ENCODE measurements at regions not wholly inside any gene's neighbourhood (a gene's known extent, or its start where the extent isn't known, plus 50 kb on each side); places are given as distances from the start of the nearest gene placed in this dataset.

DNA sequence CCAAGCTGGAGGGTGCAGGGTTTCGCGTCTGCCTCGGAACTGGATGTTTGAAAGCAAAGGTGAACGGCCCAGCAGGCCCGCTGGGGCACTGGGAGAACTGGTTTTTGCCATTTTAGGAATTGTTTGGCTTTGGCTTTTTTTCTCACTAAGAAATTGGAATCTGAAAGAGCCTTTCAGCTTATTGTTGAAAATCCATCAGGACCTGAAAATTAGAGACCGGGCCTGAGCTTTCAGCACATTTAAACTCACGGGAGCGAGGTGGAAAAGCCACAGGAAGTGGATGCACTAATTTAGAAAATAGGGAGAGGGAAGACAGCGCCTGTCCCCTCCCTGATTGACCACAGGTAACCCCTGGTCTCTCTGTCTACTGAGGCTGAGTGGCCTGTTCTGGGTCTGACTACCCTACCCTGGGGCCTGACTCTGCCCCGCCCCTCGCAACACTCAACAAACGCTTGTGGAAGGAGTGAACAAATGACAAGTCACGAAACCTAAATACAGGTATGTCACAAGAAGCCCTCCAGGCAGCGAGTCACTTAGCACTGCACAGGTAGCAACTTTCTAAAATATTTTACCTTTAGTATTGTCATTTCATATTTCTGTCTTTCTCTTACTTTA lies 100.3 kb upstream of the MBOAT2 start:
- DNase-seq: no peak

GRCh38 chr2:9102861-9103662 lies 99.6 kb upstream of the MBOAT2 start:
- no peak for DNase-seq

DNA sequence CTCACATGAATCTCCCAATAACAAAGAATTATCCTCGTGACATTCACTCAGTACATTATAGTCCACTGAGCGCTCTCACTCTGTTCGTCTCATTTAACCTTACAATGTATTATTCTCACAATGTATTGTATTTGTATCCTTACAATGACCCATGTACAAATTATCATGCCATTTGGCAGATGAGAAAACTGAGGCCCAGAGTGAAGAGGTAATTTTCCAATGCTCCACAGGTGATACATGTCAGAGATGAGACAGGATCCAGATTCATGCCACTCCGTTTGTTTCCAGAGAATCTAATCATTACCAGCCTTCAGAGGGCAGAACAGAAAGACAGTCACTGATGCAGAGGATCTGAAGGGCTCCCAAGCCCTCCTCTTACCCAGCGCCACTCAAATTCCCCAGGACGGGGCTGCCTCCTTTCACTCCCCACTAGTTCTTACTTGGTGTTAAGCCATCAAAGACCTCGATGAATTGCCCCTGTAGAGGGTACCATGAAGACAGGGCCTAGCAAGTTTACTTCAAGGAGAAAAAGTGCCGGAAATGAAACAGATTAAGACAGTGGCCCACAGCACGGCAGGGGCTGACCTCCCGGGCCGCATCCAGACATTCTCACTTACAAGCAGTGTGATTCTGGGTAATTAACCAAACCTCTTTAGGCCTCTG lies 98.4 kb upstream of the MBOAT2 start:
- DNase-seq: no peak

DNA sequence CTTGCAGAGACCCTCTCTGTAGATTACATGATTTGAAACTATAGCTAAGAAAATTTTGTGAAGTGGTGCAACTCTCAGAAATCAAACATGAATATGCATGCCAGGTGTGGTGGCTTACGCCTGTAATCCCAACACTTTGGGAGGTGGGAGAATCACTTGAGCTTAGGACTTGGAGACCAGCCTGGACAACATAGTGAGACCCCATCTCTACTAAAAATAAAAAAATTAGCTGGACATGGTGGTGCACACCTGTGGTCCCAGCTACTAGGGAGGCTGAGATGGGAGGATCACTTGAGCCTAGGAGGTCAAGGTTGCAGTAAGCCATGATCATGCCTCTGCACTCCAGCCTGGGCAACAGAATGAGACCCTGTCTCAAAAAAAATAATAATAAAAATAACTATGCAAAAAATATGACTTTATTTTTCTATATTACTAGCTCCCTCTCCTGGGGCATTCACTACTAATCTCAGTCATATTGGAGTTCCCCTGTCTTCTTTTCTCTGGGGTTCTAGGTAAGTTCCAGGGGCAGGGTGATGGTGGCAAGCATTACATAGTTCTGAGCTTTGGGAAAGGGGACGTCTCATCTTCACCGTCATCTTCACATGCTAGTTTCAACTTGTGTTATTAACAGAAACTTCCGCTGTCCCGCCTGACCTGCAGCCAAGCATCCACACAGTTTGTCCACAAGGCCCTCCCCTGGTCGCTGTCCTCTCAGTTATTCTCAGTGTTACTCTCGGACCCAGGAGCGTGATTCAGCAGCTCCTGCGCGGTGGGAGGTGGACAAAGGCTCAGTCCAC lies 96.8 kb upstream of the MBOAT2 start:
- DNase-seq: no peak

DNA sequence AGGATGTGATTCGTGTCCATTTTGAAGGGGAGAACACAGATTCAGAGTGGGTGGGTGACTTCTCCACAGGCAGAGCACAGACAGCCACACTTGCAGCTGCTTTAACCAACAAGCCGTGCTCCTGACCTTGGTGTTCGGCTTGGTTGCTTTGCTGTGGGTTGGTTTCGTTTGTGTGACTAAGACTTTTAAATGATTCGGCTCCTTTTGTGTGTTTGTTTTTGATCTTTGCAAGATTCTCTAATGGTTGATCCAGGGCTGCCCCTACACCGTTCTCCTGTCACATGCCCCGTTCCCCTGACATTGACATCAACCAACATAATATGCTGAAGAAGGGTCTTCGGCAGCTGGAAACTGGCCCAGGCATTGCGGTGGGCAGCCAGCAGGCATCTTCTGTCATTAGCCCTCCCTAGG lies 95.9 kb upstream of the MBOAT2 start:
- peak; percentile 31 for DNase-seq

GRCh38 chr2:9097892-9098291 lies 94.4 kb upstream of the MBOAT2 start:
- DNase-seq: no peak

GRCh38 chr2:9097239-9097638 lies 93.8 kb upstream of the MBOAT2 start:
- no peak for DNase-seq

DNA sequence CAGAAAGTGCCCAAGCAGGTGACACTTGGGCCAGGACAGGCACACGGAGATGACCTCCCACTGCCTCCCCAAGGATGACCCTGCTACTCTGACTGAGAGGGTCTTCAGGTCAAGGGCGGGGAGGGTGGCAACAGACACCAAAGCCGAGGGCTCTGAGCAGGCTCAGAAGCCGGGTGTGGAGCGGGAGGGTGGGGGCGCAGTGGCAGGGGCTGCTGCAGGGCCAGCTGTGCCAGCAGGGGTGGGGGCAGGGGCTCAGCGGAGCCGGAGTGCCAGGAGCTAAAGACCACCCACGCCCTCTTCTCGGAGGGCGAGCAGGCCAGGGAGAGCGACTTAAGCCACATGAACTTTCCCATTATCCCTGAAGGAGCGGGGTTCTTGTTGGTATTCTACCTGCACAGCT lies 93.3 kb upstream of the MBOAT2 start:
- DNase-seq: no peak

DNA sequence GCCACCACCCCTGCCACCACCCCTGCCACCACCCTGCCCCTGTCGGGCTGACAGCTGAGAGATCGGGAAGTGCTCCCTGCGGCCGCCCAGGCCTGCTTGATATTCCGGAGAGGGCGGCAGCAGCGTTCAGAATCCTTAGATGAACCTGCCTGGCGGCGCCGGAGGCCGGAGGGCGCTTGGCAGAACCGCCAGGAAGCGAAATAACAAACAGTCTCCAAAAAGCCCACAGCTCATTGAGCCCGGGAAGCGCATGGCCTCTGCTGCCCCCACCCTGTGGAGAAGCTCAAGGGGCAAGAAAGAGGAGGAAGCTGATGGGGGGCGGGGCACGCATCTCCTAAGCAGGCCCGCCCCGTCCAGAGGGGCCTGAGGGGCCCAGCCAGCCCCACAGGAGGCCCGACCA lies 92.2 kb upstream of the MBOAT2 start:
- DNase-seq: peak; percentile 31

GRCh38 chr2:9095226-9095625 lies 91.7 kb upstream of the MBOAT2 start:
- DNase-seq: no peak

DNA sequence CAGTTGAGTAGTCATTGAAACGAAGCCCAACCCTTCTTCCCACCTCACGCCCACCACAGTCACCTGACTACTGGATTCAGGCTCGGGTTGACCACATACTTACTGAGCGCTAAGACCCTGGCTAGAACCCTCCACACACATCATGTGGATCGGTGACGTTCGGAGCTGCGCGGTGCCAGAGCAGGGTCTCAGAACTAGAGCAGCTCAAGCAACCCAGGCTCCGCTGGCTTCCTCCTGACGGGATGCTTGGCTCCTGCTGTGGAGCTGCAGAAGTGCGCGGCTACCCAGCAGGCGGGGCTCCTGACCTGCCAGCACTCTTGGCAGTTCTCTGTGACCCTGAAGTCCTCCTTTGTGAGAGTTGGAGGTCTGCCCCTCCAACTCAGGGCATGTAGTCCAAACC lies 90.6 kb upstream of the MBOAT2 start:
- no peak for DNase-seq

GRCh38 chr2:9093324-9093723 lies 89.8 kb upstream of the MBOAT2 start:
- peak; percentile 6 for DNase-seq

- peak; percentile 43 for DNase-seq
Observed at GRCh38 chr2:9092383-9093282, 89.1 kb upstream of the MBOAT2 start.

- no peak for DNase-seq
Observed at GRCh38 chr2:9091811-9092210, 88.3 kb upstream of the MBOAT2 start.

GRCh38 chr2:9089831-9090230 lies 86.3 kb upstream of the MBOAT2 start:
- DNase-seq: no peak

GRCh38 chr2:9087121-9087681 lies 83.7 kb upstream of the MBOAT2 start:
- DNase-seq: no peak

DNA sequence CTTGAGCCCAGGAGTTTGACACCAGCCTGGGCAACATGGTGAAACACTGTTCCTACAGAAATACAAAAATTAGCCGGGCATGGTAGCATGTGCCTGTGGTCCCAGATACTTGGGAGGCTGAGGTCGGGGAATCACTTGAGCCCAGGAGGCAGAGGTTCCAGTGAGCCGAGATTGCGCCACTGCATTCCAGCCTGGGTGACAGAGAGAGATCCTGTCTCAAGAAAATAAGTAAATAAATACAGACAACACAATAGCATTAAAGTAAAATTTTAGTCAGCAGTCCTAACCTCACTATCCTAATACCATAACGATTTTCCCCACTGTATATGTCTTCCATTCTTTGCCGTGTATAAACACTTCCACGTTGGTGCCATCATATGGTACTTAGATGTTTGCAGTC lies 83.0 kb upstream of the MBOAT2 start:
- DNase-seq: no peak

DNA sequence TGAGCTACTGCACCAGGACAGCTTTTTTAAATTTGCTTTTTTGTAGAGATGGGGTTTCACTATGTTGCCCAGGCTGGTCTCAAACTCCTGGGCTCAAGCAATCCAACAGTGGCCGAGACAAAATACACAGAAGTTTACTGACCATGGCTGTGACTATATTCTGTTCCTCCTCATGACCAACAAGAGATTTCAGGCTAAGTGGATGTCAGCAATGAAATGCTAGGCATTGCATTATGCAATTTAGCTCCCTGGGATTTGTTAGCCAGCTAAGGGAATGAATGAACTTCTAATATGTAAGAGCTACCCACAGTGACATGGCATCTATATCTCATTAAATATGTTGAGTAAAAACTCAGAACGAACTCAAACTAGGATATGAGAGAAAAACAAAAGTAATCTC lies 81.9 kb upstream of the MBOAT2 start:
- no peak for DNase-seq

GRCh38 chr2:9083287-9083686 lies 79.8 kb upstream of the MBOAT2 start:
- DNase-seq: no peak

DNA sequence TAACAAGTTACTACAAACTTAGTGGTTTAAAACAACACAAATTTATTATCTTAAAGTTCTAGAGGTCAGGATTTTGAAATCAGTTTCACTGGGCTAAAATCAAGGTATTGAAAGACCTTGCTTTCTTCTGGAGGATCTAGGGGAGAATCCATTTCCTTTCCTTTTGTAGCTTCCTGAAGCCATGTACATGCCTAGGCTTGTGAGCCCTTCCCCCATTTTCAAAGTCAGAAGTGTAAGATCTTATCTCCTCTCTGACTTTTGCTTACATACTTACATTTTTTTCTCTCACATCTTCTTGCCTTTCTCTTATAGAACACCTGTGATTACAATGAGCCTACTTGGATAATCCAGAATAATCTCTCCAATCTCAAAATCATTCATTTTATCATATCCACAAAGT lies 78.7 kb upstream of the MBOAT2 start:
- DNase-seq: no peak

- no peak for DNase-seq
Observed at GRCh38 chr2:9081750-9082149, 78.3 kb upstream of the MBOAT2 start.

DNA sequence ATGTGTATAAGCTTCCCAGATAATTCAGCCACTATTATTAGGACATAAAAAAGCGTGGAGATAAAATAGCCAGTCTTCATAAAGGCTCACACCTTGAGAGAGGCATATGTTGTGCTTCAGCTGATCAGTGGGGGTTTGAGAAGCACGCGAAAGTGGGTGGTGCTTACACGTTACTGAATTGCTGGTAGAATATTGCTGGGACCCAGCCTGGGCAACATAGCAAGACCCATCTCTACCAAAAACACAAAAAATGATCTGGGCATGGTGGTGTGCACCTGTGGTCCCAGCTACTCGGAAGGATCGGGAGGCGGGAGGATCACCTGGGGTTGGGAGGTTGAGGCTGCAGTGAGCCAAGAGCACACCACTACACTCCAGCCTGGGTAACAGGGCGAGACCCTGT lies 74.9 kb upstream of the MBOAT2 start:
- no peak for DNase-seq

All from inflammatory macrophage treated with lipopolysaccharide for 4 hours (primary cell).